GM12864 (cell line): ENCODE measurements at regions not wholly inside any gene's neighbourhood (a gene's known extent, or its start where the extent isn't known, plus 50 kb on each side); places are given as distances from the start of the nearest gene placed in this dataset.
"Not testable (repeated sequence)": the region's sequence is repeated elsewhere in the genome, so short reads cannot be mapped to it uniquely, and the experiment has no call there.

Experiments used
- DNase-seq: peaks from one replicate; pipeline ENCODE4 v3.0.0-alpha.2; 2011; ENCODE audit warnings: low read depth
- H3K4me3 ChIP-seq: 2 replicates; pipeline ENCODE4 v1.5.1; 2011; ENCODE audit warnings: mild to moderate bottlenecking, low read depth, low read length, control low read depth
- CTCF ChIP-seq: IDR thresholded peaks from 2 replicates; pipeline ENCODE4 v1.5.1; 2011; ENCODE audit warnings: low read depth, mild to moderate bottlenecking, moderate library complexity, low read length, control low read depth, inconsistent platforms; ENCODE audit errors: missing control alignments

- TF ChIP-seq CTCF, result no peak
- no peak overlapping the region for H3K4me3 ChIP-seq
- no peak for DNase-seq
Observed at GRCh38 chr1:104195395-104195794, 445.7 kb downstream of the AMY1C start.

GRCh38 chr1:104196136-104196535, 446.4 kb downstream of the AMY1C start:
- H3K4me3 ChIP-seq, result no peak overlapping the region
- DNase-seq, result no peak
- TF ChIP-seq CTCF, result no peak

GRCh38 chr1:104197516-104197915, 447.8 kb downstream of the AMY1C start:
- DNase-seq, result no peak
- no peak for TF ChIP-seq CTCF
- H3K4me3 ChIP-seq, result no peak overlapping the region

- no peak for TF ChIP-seq CTCF
- DNase-seq, result no peak
- H3K4me3 ChIP-seq, result no peak overlapping the region
Observed at GRCh38 chr1:104212239-104212638, 462.5 kb downstream of the AMY1C start.

GRCh38 chr1:104217395-104217986, 467.8 kb downstream of the AMY1C start:
- DNase-seq, H3K4me3 ChIP-seq: not testable (repeated sequence)

GRCh38 chr1:104229860-104230259, 480.2 kb downstream of the AMY1C start:
- H3K4me3 ChIP-seq, result no peak overlapping the region
- no peak for TF ChIP-seq CTCF
- DNase-seq, result no peak

GRCh38 chr1:104231676-104232075, 482.0 kb downstream of the AMY1C start:
- DNase-seq, result no peak
- no peak overlapping the region for H3K4me3 ChIP-seq
- no peak for TF ChIP-seq CTCF

- DNase-seq, result no peak
- TF ChIP-seq CTCF, result no peak
- H3K4me3 ChIP-seq, result no peak overlapping the region
Observed at GRCh38 chr1:104235141-104235540, 485.4 kb downstream of the AMY1C start.
